ENCODE measurements at regions not wholly inside any gene's neighbourhood (a gene's known extent, or its start where the extent isn't known, plus 50 kb on each side); places are given as distances from the start of the nearest gene placed in this dataset.

- no peak for DNase-seq (ENCODE audit: extremely low spot score in 2 of 2)
- intact Hi-C loops (cut with DNase I): no loop called here
- TF ChIP-seq POLR2AphosphoS5 (IDR thresholded peaks at IDR 0.05; ENCODE audit: insufficient read depth in 1 of 2, low read depth in 1 of 2) (no peak), POLR2A (IDR thresholded peaks at IDR 0.05) (no peak), CTCF (IDR thresholded peaks at IDR 0.05) (no peak)
- Histone ChIP-seq H3K4me3 (no peak overlapping the region), H3K9me3 (peaks cover 6% of the 10 kb centered on the region), H3K27me3 (no peaks in the 10 kb centered on the region), H3K36me3 (no peaks in the 10 kb centered on the region), H3K27ac (no peak overlapping the region), H3K4me1 (peaks cover 14% of the 10 kb centered on the region)
These were observed 121.7 kb downstream of the NREP start for GRCh38 chr5:111635151-111635902.

- intact Hi-C loops (cut with DNase I): no loop called here
- no peak for TF ChIP-seq CTCF (IDR thresholded peaks at IDR 0.05)
- TF ChIP-seq POLR2A (IDR thresholded peaks at IDR 0.05): no peak
- no peak for TF ChIP-seq POLR2AphosphoS5 (IDR thresholded peaks at IDR 0.05; ENCODE audit: insufficient read depth in 1 of 2, low read depth in 1 of 2)
- H3K4me3 ChIP-seq: no peak overlapping the region
- peaks cover 12% of the 10 kb centered on the region for H3K4me1 ChIP-seq
- H3K36me3 ChIP-seq: no peaks in the 10 kb centered on the region
- no peak for DNase-seq (ENCODE audit: extremely low spot score in 2 of 2)
- no peaks in the 10 kb centered on the region for H3K27me3 ChIP-seq
- H3K9me3 ChIP-seq: no peaks in the 10 kb centered on the region
- no peak overlapping the region for H3K27ac ChIP-seq
These were observed 119.0 kb upstream of the STARD4 start for GRCh38 chr5:111631328-111631727.

GRCh38 chr5:111628901-111629300 is 116.6 kb upstream of the STARD4 start:
- no peak overlapping the region for H3K4me3 ChIP-seq
- H3K36me3 ChIP-seq: no peaks in the 10 kb centered on the region
- intact Hi-C loops (cut with DNase I): no loop called here
- DNase-seq (ENCODE audit: extremely low spot score in 2 of 2): no peak
- H3K27ac ChIP-seq: no peak overlapping the region
- no peaks in the 10 kb centered on the region for H3K4me1 ChIP-seq
- TF ChIP-seq POLR2AphosphoS5 (IDR thresholded peaks at IDR 0.05; ENCODE audit: insufficient read depth in 1 of 2, low read depth in 1 of 2) (no peak), CTCF (IDR thresholded peaks at IDR 0.05) (no peak), POLR2A (IDR thresholded peaks at IDR 0.05) (no peak)
- no peaks in the 10 kb centered on the region for H3K27me3 ChIP-seq
- H3K9me3 ChIP-seq: no peaks in the 10 kb centered on the region

GRCh38 chr5:111627862-111628261 is 115.5 kb upstream of the STARD4 start:
- Histone ChIP-seq H3K4me3 (no peak overlapping the region), H3K36me3 (no peaks in the 10 kb centered on the region), H3K9me3 (no peaks in the 10 kb centered on the region), H3K27me3 (no peaks in the 10 kb centered on the region), H3K27ac (no peak overlapping the region), H3K4me1 (no peaks in the 10 kb centered on the region)
- intact Hi-C loops (cut with DNase I): no loop called here
- TF ChIP-seq POLR2AphosphoS5 (IDR thresholded peaks at IDR 0.05; ENCODE audit: insufficient read depth in 1 of 2, low read depth in 1 of 2) (no peak), CTCF (IDR thresholded peaks at IDR 0.05) (no peak), POLR2A (IDR thresholded peaks at IDR 0.05) (no peak)
- DNase-seq (ENCODE audit: extremely low spot score in 2 of 2): no peak

- Histone ChIP-seq H3K4me1 (no peaks in the 10 kb centered on the region), H3K36me3 (no peaks in the 10 kb centered on the region), H3K27me3 (no peaks in the 10 kb centered on the region), H3K4me3 (no peak overlapping the region), H3K27ac (no peak overlapping the region), H3K9me3 (no peaks in the 10 kb centered on the region)
- intact Hi-C loops (cut with DNase I): no loop called here
- no peak for DNase-seq (ENCODE audit: extremely low spot score in 2 of 2)
- no peak for TF ChIP-seq POLR2AphosphoS5 (IDR thresholded peaks at IDR 0.05; ENCODE audit: insufficient read depth in 1 of 2, low read depth in 1 of 2)
- no peak for TF ChIP-seq CTCF (IDR thresholded peaks at IDR 0.05)
- TF ChIP-seq POLR2A (IDR thresholded peaks at IDR 0.05): no peak
These were observed 114.3 kb upstream of the STARD4 start for GRCh38 chr5:111626473-111627148.

Measured in vagina (tissue), 2 donors.